K562 (cell line): ENCODE measurements at regions not wholly inside any gene's neighbourhood (a gene's known extent, or its start where the extent isn't known, plus 50 kb on each side); places are given as distances from the start of the nearest gene placed in this dataset.
A peak's percentile ranks its signal among the peaks of the same experiment; 100 is the strongest.

Experiments used
- ARID1B ChIP-seq: fragments of 450-650 bp; IDR thresholded peaks from 2 replicates; pipeline ENCODE4 v1.6.1; 2016; ENCODE audit warnings: antibody characterized with exemption, mild to moderate bottlenecking, inconsistent platforms
- ATF3 ChIP-seq, 2 experiments: fragments of 450-650 bp in 1 of 2; sonication (generic) in 1 of 2; formaldehyde crosslinking in 1 of 2; IDR thresholded peaks in 1 of 2; conservative IDR thresholded peaks in 1 of 2; 2 replicates each; pipeline versions ENCODE4 v1.6.1 to v1.8.1; 2016 to 2023; ENCODE audit warnings: mild to moderate bottlenecking in 2 of 2, moderate library complexity in 2 of 2, inconsistent platforms in 1 of 2, missing genetic modification reagents in 1 of 2
- ATF7 ChIP-seq: fragments of 450-650 bp; IDR thresholded peaks from 2 replicates; pipeline ENCODE4 v1.7.1; 2014; ENCODE audit warnings: mild to moderate bottlenecking, moderate library complexity
- C11orf30 ChIP-seq: fragments of 450-650 bp; IDR thresholded peaks from 2 replicates; pipeline ENCODE4 v1.6.1; 2016; ENCODE audit warnings: low read depth, mild to moderate bottlenecking
- CBFA2T2 ChIP-seq: fragments of 450-650 bp; conservative IDR thresholded peaks from 2 replicates; pipeline ENCODE4 v1.6.1; 2017; ENCODE audit warnings: mild to moderate bottlenecking
- CBFA2T3 ChIP-seq: fragments of 450-650 bp; IDR thresholded peaks from 2 replicates; pipeline ENCODE4 v1.6.1; 2017
- CREM ChIP-seq: IDR thresholded peaks from 2 replicates; pipeline ENCODE4 v1.6.1; 2014; ENCODE audit warnings: antibody characterized with exemption, low read depth
- EGR1 ChIP-seq: fragments of 450-650 bp; conservative IDR thresholded peaks from 2 replicates; pipeline ENCODE4 v1.6.1; 2017; ENCODE audit warnings: mild to moderate bottlenecking
- EP300 ChIP-seq: IDR thresholded peaks from 2 replicates; pipeline ENCODE4 v1.6.1; 2012; ENCODE audit warnings: low read length, improper control_type of control experiment
- ETV1 ChIP-seq: fragments of 450-650 bp; conservative IDR thresholded peaks from 2 replicates; pipeline ENCODE4 v1.6.1; 2016; ENCODE audit warnings: missing genetic modification characterization, control low read depth, low read depth, missing compliant biosample characterization
- FOXK2 ChIP-seq, 2 experiments: fragments of 450-650 bp; IDR thresholded peaks in 1 of 2; conservative IDR thresholded peaks in 1 of 2; 2 replicates each; pipeline ENCODE4 v1.6.1; 2016; ENCODE audit warnings: low read depth in 2 of 2, mild to moderate bottlenecking in 1 of 2
- GATAD2A ChIP-seq: fragments of 450-650 bp; IDR thresholded peaks from 2 replicates; pipeline ENCODE4 v1.6.1; 2017
- GTF2A2 ChIP-seq: IDR thresholded peaks from 2 replicates; pipeline ENCODE4 v1.6.1; 2016; ENCODE audit warnings: mild to moderate bottlenecking, missing genetic modification characterization, missing compliant biosample characterization
- HDAC2 ChIP-seq: fragments of 450-650 bp; IDR thresholded peaks from 2 replicates; pipeline ENCODE4 v1.6.1; 2016; ENCODE audit warnings: mild to moderate bottlenecking
- HDAC8 ChIP-seq: fragments of 450-650 bp; IDR thresholded peaks from 2 replicates; pipeline ENCODE4 v1.6.1; 2016; ENCODE audit warnings: mild to moderate bottlenecking, missing genetic modification characterization, moderate library complexity, missing compliant biosample characterization
- JUND ChIP-seq, 2 experiments: IDR thresholded peaks; 2 replicates in 1 of 2; 3 replicates in 1 of 2; pipeline ENCODE4 v1.6.1; 2011; ENCODE audit warnings: borderline replicate concordance in 2 of 2, low read depth in 2 of 2, low read length in 2 of 2, improper control_type of control experiment in 1 of 2, missing biosample characterization in 1 of 2, missing genetic modification characterization in 1 of 2, missing genetic modification reagents in 1 of 2
- MEIS2 ChIP-seq: fragments of 450-650 bp; IDR thresholded peaks from 2 replicates; pipeline ENCODE4 v1.6.1; 2014; ENCODE audit warnings: mild to moderate bottlenecking; ENCODE audit not compliant: partially characterized antibody
- MNT ChIP-seq, 2 experiments: fragments of 450-650 bp; conservative IDR thresholded peaks; 2 replicates each; pipeline ENCODE4 v1.6.1; 2017; ENCODE audit warnings: mild to moderate bottlenecking in 2 of 2, moderate library complexity in 2 of 2
- MYC ChIP-seq, 2 experiments: fragments of 250-450 bp in 1 of 2; sonication (Bioruptor Pico) in 1 of 2; IDR thresholded peaks; 2 replicates each; pipeline versions ENCODE4 v1.5.1 to v1.6.1; 2012 to 2021; ENCODE audit warnings: low read depth in 2 of 2, borderline replicate concordance in 1 of 2, improper control_type of control experiment in 1 of 2, low read length in 1 of 2, mild to moderate bottlenecking in 1 of 2, moderate library complexity in 1 of 2
- NFE2 ChIP-seq: IDR thresholded peaks from 2 replicates; pipeline ENCODE4 v1.6.1; 2014; ENCODE audit warnings: antibody characterized with exemption, low read depth
- NFIC ChIP-seq: fragments of 450-650 bp; IDR thresholded peaks from 2 replicates; pipeline ENCODE4 v1.6.1; 2017; ENCODE audit warnings: mild to moderate bottlenecking, inconsistent platforms
- RBM14 ChIP-seq: fragments of 200-400 bp; formaldehyde crosslinking; IDR thresholded peaks from 2 replicates; pipeline ENCODE4 v1.6.1; 2018; ENCODE audit warnings: low read depth, mild to moderate bottlenecking, low read length, moderate library complexity, borderline replicate concordance; ENCODE audit not compliant: insufficient read depth
- SOX6 ChIP-seq: fragments of 450-650 bp; IDR thresholded peaks from 2 replicates; pipeline ENCODE4 v1.6.1; 2014; ENCODE audit warnings: mild to moderate bottlenecking
- TAF7 ChIP-seq: fragments of 450-650 bp; IDR thresholded peaks from 2 replicates; pipeline ENCODE4 v1.6.1; 2016; ENCODE audit warnings: missing genetic modification characterization, missing compliant biosample characterization
- TARDBP ChIP-seq: fragments of 450-650 bp; IDR thresholded peaks from 2 replicates; pipeline ENCODE4 v1.6.1; 2016
- TCF7L2 ChIP-seq: fragments of 150-350 bp; IDR thresholded peaks from 2 replicates; pipeline ENCODE4 v1.6.1; 2016; ENCODE audit warnings: low read depth, mild to moderate bottlenecking, low read length, moderate library complexity
- TRIM24 ChIP-seq, 2 experiments: fragments of 450-650 bp; IDR thresholded peaks; 2 replicates each; pipeline ENCODE4 v1.6.1; 2016
- U2AF1 ChIP-seq: fragments of 200-400 bp; formaldehyde crosslinking; optimal IDR thresholded peaks from 2 replicates; pipeline ENCODE3; 2017; ENCODE audit warnings: mild to moderate bottlenecking, low read depth, low read length, moderate library complexity
- XRCC5 ChIP-seq: fragments of 200-400 bp; formaldehyde crosslinking; IDR thresholded peaks from 2 replicates; pipeline ENCODE4 v1.6.1; 2017; ENCODE audit warnings: low read depth, mild to moderate bottlenecking, low read length
- ZC3H11A ChIP-seq: IDR thresholded peaks from 2 replicates; pipeline ENCODE4 v1.6.1; 2012; ENCODE audit warnings: low read depth, low read length, improper control_type of control experiment
- ZNF3 ChIP-seq: fragments of 250-450 bp; sonication (Bioruptor Pico); IDR thresholded peaks from 2 replicates; pipeline ENCODE4 v1.5.0; 2021; ENCODE audit warnings: mild to moderate bottlenecking, moderate library complexity
- ZNF316 ChIP-seq: fragments of 450-650 bp; IDR thresholded peaks from 2 replicates; pipeline ENCODE4 v1.6.1; 2016

GRCh38 chr16:76946879-76947278, 244.1 kb upstream of the MON1B start (continued):
- TF ChIP-seq NFIC (peak; percentile 40; the same call in 1 of the 2 replicates), TAF7 (tag) (no peak), ETV1 (tag) (peak; percentile 80), TCF7L2 (no peak), FOXK2 (conservative IDR thresholded peaks at IDR 0.05 in 1 of 2, IDR thresholded peaks at IDR 0.05 in 1 of 2; ENCODE audit: low read depth in 2 of 2) (0 out of 4 replicates have a peak, but pooled peaks of 1 of the 2 experiments have one; percentile 29), CBFA2T3 (peak; percentile 81), ATF7 (peak; percentile 21; the same call in 1 of the 2 replicates), CREM (0 out of 2 replicates have a peak, but pooled peaks have one; percentile 14), TARDBP (no peak), CBFA2T2 (peak; percentile 56), C11orf30 (peak; percentile 93), MEIS2 (peak; percentile 93), GTF2A2 (tag) (no peak), SOX6 (0 out of 2 replicates have a peak, but pooled peaks have one; percentile 18), RBM14 (no peak), ARID1B (peak; percentile 83), ZNF316 (peak; percentile 94), ZC3H11A (no peak), U2AF1 (no peak), ZNF3 (CRISPR knock-in tag) (no peak), JUND (IDR thresholded peaks at IDR 0.05; ENCODE audit: borderline replicate concordance, low read depth, low read length) (peak; percentile 88), JUND (tag; IDR thresholded peaks at IDR 0.05; ENCODE audit: borderline replicate concordance, low read depth, low read length) (peak; percentile 88; the same call in 2 of the 3 replicates), HDAC8 (tag) (no peak), MNT (conservative IDR thresholded peaks at IDR 0.05) (peak in 1 of 2 experiments; percentile 44; a peak in 1 of 4 replicates), ATF3 (IDR thresholded peaks at IDR 0.05) (peak; percentile 78), ATF3 (CRISPR knock-in tag; conservative IDR thresholded peaks at IDR 0.05) (no peak), MYC (IDR thresholded peaks at IDR 0.05; ENCODE audit: low read depth, low read length) (no peak), MYC (CRISPR knock-in tag; IDR thresholded peaks at IDR 0.05; ENCODE audit: borderline replicate concordance, low read depth) (no peak), TRIM24 (IDR thresholded peaks at IDR 0.05) (peak; percentile 58 to 72; a peak in 3 of 4 replicates), NFE2 (peak; percentile 96), GATAD2A (no peak), HDAC2 (peak; percentile 89), EGR1 (peak; percentile 51), EP300 (peak; percentile 61), XRCC5 (no peak)
